Uterus (tissue), 3 donors: ENCODE measurements at regions not wholly inside any gene's neighbourhood (a gene's known extent, or its start where the extent isn't known, plus 50 kb on each side); places are given as distances from the start of the nearest gene placed in this dataset.

Source experiments
- DNase-seq, 2 donors: peaks; one replicate each; pipeline ENCODE4 v3.0.0-alpha.2; 2019 to 2020
- H3K27ac ChIP-seq, 2 donors: fragments of 200-600 bp; sonication (generic); 1 replicate in 1 of 2; 2 replicates in 1 of 2; pipeline ENCODE4 v1.5.1; 2016 to 2018
- H3K27me3 ChIP-seq, 2 donors: fragments of 200-600 bp; sonication (generic); one replicate each; pipeline ENCODE4 v1.5.1; 2018 to 2019; ENCODE audit warnings: control low read depth in 1 of 2
- H3K36me3 ChIP-seq, 2 donors: fragments of 200-600 bp; sonication (generic); one replicate each; pipeline ENCODE4 v1.5.1; 2019; ENCODE audit warnings: control low read depth in 1 of 2
- H3K4me1 ChIP-seq, 2 donors: fragments of 200-600 bp; sonication (generic); one replicate each; pipeline ENCODE4 v1.5.1; 2018 to 2019; ENCODE audit warnings: control low read depth in 1 of 2
- H3K4me3 ChIP-seq, 2 donors: fragments of 200-600 bp; sonication (generic); 1 replicate in 1 of 2; 2 replicates in 1 of 2; pipeline ENCODE4 v1.5.1; 2018 to 2019; ENCODE audit warnings: mild to moderate bottlenecking in 1 of 2
- H3K9me3 ChIP-seq, 2 donors: fragments of 200-600 bp; sonication (generic); one replicate each; pipeline ENCODE4 v1.5.1; 2019; ENCODE audit warnings: control low read depth in 1 of 2
- CTCF ChIP-seq, 4 experiments: fragments of 200-600 bp in 2 of 4; fragments of 450-650 bp in 2 of 4; sonication (generic) in 2 of 4; IDR thresholded peaks; one replicate each; pipeline ENCODE4 v1.5.1; 2016 to 2019; ENCODE audit warnings: antibody characterized with exemption in 4 of 4, mild to moderate bottlenecking in 2 of 4, moderate library complexity in 1 of 4
- POLR2A ChIP-seq, 2 donors: fragments of 450-650 bp; IDR thresholded peaks; one replicate each; pipeline ENCODE4 v1.6.1; 2016; ENCODE audit warnings: antibody characterized with exemption in 2 of 2, mild to moderate bottlenecking in 1 of 2, moderate library complexity in 1 of 2
- intact Hi-C: fragments of 100-400 bp; cut with DNase I; formaldehyde crosslinking; loops from one replicate; pipeline ENCODE4 v1.15.1; 2023; ENCODE audit warnings: low total_unique reads
- donor health status: DM: yes; HTN: yes; CAD: no.

GRCh38 chr16:79528338-79528737, 72.2 kb downstream of the MAF start:
- no peak for DNase-seq

GRCh38 chr16:79523971-79524370, 76.6 kb downstream of the MAF start:
- intact Hi-C loops: no loop called here
- Histone ChIP-seq H3K4me3 (no peak overlapping the region), H3K27me3 (no peaks in the 10 kb centered on the region), H3K27ac (no peak overlapping the region), H3K4me1 (peaks cover 0 to 3% of the 10 kb centered on the region in 2 donors), H3K36me3 (no peaks in the 10 kb centered on the region), H3K9me3 (no peaks in the 10 kb centered on the region)
- DNase-seq: no peak
- TF ChIP-seq CTCF (IDR thresholded peaks at IDR 0.05) (no peak), POLR2A (IDR thresholded peaks at IDR 0.05) (no peak)

More at GRCh38 chr16:79528338-79528737, 72.2 kb downstream of the MAF start:
- no peaks in the 10 kb centered on the region for H3K9me3 ChIP-seq
- H3K4me1 ChIP-seq: peaks cover 0 to 4% of the 10 kb centered on the region in 2 donors
- H3K4me3 ChIP-seq: no peak overlapping the region
- H3K27me3 ChIP-seq: no peaks in the 10 kb centered on the region
- TF ChIP-seq POLR2A (IDR thresholded peaks at IDR 0.05) (no peak), CTCF (IDR thresholded peaks at IDR 0.05) (no peak)
- intact Hi-C loops: no loop called here
- no peak overlapping the region for H3K27ac ChIP-seq
- no peaks in the 10 kb centered on the region for H3K36me3 ChIP-seq

- Histone ChIP-seq H3K27me3 (no peaks in the 10 kb centered on the region), H3K9me3 (no peaks in the 10 kb centered on the region), H3K4me3 (no peak overlapping the region), H3K27ac (no peak overlapping the region), H3K4me1 (no peaks in the 10 kb centered on the region), H3K36me3 (no peaks in the 10 kb centered on the region)
- intact Hi-C loops: no loop called here
- TF ChIP-seq POLR2A (IDR thresholded peaks at IDR 0.05) (no peak), CTCF (IDR thresholded peaks at IDR 0.05) (no peak)
- DNase-seq: no peak
Measured at GRCh38 chr16:79519448-79519847, 81.1 kb downstream of the MAF start.

GRCh38 chr16:79517156-79517555, 83.4 kb downstream of the MAF start:
- DNase-seq: no peak
- H3K4me3 ChIP-seq: no peak overlapping the region
- H3K4me1 ChIP-seq: no peaks in the 10 kb centered on the region

GRCh38 chr16:79510879-79511278, 89.7 kb downstream of the MAF start:
- intact Hi-C loops: no loop called here
- TF ChIP-seq POLR2A (IDR thresholded peaks at IDR 0.05) (no peak), CTCF (IDR thresholded peaks at IDR 0.05) (no peak)

More at GRCh38 chr16:79517156-79517555, 83.4 kb downstream of the MAF start:
- H3K36me3 ChIP-seq: no peaks in the 10 kb centered on the region
- no peak for TF ChIP-seq CTCF (IDR thresholded peaks at IDR 0.05)
- TF ChIP-seq POLR2A (IDR thresholded peaks at IDR 0.05): no peak
- no peak overlapping the region for H3K27ac ChIP-seq
- no peaks in the 10 kb centered on the region for H3K9me3 ChIP-seq
- intact Hi-C loops: no loop called here
- H3K27me3 ChIP-seq: no peaks in the 10 kb centered on the region

More at GRCh38 chr16:79510879-79511278, 89.7 kb downstream of the MAF start:
- H3K4me3 ChIP-seq: no peak overlapping the region
- no peaks in the 10 kb centered on the region for H3K9me3 ChIP-seq
- no peaks in the 10 kb centered on the region for H3K36me3 ChIP-seq
- no peaks in the 10 kb centered on the region for H3K27me3 ChIP-seq
- H3K27ac ChIP-seq: no peak overlapping the region
- no peaks in the 10 kb centered on the region for H3K4me1 ChIP-seq
- no peak for DNase-seq
